GM21381 (cell line): ENCODE measurements at regions not wholly inside any gene's neighbourhood (a gene's known extent, or its start where the extent isn't known, plus 50 kb on each side); places are given as distances from the start of the nearest gene placed in this dataset.

Experiments used
- ATAC-seq: cut with Tn5 transposase; IDR thresholded peaks from one replicate; pipeline ENCODE4 v1.9.1; 2021; ENCODE audit warnings: mild to moderate bottlenecking, moderate library complexity; ENCODE audit not compliant: unreplicated experiment

GRCh38 chr18:67043276-67043675 lies 439.4 kb upstream of the CDH19 start:
- no peak for ATAC-seq

- no peak for ATAC-seq
These were observed 437.4 kb upstream of the CDH19 start for GRCh38 chr18:67041334-67041733.

GRCh38 chr18:67035026-67035425 lies 431.1 kb upstream of the CDH19 start:
- ATAC-seq, result no peak

GRCh38 chr18:67023059-67023458 lies 419.2 kb upstream of the CDH19 start:
- ATAC-seq, result no peak

DNA sequence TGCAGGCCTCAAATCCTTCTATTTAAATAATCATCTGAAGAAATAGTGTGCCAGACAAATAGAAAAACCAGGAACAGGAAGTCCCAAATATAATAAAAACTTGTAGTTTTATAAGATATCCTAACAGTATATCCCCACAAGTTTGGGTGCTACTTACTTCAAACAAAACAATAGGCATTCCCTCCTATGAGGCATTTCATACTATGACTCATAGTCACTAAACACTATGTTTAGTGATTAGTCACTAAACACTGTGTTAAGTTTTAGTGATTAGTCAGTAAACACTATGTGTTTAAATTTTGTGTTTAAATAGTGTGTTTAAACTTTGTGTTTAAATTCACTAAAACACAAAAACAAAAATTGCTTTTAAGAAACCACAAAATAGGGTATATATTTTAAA lies 407.0 kb upstream of the CDH19 start:
- no peak for ATAC-seq

DNA sequence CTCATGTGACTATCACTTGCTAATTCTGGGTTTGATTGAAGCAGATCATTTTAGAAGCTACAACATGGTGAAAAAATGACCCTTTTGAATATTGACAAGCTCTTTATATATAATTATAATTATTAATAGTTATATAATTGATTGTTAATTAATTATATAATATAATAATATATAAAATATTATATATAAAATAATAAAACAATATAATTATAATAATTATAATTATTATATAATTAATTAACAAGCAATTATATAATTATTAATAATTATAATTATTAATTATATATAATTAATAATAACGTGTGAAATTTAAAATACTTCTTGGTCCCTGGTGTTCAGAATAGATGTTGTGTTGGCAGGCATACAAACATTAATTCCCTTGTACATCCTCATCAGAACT lies 404.1 kb upstream of the CDH19 start:
- ATAC-seq, result no peak

- ATAC-seq, result no peak
These were observed 403.2 kb upstream of the CDH19 start for GRCh38 chr18:67007085-67007484.

DNA sequence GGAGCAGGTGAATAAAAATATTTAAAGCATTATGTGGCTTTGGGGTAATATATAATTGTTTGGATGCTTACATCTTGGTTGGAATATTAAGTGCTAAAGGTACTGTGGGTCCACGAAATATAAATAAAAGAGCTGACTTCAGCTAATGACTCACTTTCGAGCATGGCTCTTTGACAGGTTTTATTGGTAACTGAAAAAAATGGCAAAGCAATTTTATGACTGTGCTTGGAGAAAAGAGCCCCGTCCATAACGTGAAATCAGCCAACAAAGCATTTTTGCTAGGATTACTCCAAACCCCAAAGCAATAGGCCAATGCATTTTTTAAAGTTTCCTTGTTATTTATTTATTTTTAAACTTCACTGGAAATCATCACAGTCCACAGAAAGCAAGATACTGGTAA lies 397.2 kb upstream of the CDH19 start:
- ATAC-seq, result no peak

DNA sequence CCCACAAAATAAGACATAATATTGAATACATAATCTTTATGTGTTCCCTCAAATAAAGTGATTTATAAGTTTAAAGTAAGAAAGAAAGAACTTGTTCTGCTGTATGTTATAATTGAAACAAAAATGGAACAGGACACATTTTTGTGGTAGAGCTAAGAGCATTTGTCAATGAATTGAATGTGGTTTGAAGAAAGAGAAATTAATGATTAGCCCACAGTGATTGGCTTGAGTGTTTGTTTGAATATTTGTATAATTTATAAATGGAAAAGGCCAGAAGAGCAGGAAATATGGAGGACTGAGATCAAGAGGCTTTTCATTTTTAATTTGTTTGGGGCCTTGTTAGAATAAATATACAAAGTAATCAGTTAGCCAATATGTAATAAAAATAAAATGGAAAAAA lies 395.1 kb upstream of the CDH19 start:
- no peak for ATAC-seq

GRCh38 chr18:66995270-66995669 lies 391.4 kb upstream of the CDH19 start:
- no peak for ATAC-seq

GRCh38 chr18:66994790-66995189 lies 390.9 kb upstream of the CDH19 start:
- ATAC-seq, result no peak

GRCh38 chr18:66993492-66993891 lies 389.6 kb upstream of the CDH19 start:
- no peak for ATAC-seq

- no peak for ATAC-seq
These were observed 387.0 kb upstream of the CDH19 start for GRCh38 chr18:66990909-66991308.

GRCh38 chr18:66979009-66979408 lies 375.1 kb upstream of the CDH19 start:
- no peak for ATAC-seq

- no peak for ATAC-seq
These were observed 368.8 kb upstream of the CDH19 start for GRCh38 chr18:66972681-66973080.

DNA sequence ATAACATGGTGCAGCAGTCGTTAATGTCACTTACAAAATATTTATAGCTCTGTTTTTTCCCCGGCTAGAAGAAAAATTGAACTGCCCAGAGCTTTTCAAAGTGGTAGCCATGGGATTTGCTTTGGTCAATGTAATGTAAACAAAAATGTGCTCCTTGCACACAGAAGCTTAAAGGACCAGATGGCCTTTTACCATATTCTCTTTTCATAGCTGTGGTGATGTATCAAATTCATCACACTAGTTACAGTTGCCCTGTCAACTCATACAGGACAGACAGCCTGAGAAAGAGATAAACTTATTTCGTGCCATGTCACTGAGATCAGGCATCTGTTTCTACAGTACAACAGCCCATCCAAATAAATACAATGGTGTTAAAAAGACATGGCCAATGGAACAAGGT lies 368.1 kb upstream of the CDH19 start:
- ATAC-seq, result no peak

DNA sequence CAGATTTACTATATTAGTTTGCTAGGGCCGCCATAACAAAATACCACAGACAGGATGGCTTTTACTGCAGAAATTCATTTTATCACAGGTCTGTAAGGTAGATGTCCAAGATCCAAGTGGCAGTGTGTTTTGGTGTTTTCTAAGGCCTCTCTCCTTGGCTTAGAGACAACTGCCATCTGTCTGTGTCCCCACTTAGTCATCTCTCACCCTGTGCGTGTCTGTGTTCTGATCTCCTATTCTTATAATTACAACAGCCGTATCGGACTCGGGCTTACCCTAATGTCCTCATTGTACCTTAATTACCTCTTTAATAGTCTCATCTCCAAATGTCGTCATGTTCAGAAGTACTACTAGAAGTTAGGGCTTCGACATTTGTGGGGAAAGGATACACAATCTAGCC lies 362.3 kb upstream of the CDH19 start:
- ATAC-seq, result no peak

DNA sequence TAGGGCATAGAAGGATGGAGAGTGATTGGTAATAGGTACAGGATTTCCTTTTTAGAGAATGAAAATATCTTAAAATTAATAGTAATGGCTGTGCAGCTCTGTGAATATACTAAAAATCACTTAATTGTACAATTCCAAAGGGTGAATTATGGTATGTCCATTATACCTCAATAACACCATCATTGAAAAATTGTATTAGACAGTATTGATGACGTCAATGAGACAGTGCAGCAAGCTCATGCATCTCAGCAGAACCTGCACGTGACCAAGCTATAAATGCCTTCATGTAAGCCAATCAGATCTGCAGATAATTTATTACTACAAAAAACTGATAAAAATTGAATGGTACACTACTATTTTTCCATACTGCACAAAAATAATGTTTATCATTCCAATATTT lies 354.4 kb upstream of the CDH19 start:
- ATAC-seq, result no peak

DNA sequence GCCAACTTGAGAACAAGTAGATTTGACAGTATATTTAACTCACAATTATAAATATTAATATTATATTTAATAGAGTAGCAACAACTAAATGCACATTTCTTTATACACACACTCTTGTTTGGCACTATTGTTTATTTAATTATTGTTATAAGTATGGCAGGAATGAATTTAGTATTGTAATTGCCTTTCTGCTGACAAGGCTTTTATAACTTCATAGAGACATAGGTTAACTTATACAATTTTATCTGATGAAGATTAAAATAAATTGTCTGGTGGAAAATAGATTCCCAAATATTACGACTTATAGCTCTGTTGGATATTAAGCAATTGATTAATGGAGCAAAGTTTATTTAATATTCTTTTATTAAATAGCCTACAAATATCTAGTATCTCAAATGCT lies 347.9 kb upstream of the CDH19 start:
- no peak for ATAC-seq

- no peak for ATAC-seq
These were observed 345.5 kb upstream of the CDH19 start for GRCh38 chr18:66949419-66949818.

GRCh38 chr18:66937546-66937945 lies 333.7 kb upstream of the CDH19 start:
- ATAC-seq, result no peak

- ATAC-seq, result no peak
These were observed 327.1 kb upstream of the CDH19 start for GRCh38 chr18:66931010-66931409.

DNA sequence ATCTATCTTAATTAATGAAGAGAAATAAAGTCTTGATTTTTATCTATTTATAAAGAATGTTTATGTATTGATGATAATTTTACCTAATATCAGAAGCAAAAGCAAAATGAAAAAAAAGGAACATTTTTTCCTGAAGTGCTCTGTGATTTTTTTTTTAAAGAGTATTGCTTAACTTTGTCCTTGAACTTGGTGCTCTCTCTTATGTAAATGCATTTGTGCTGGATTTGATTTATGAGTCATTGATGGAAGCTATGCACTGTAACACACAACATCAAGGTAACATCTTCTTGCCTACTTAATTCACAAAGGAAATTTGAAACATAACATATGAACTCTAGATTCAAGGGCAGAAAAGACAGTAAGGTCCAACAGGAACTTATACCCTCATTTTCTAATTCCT lies 312.9 kb upstream of the CDH19 start:
- no peak for ATAC-seq

- ATAC-seq, result no peak
These were observed 296.9 kb upstream of the CDH19 start for GRCh38 chr18:66900837-66901236.
